ENCODE measurements at regions not wholly inside any gene's neighbourhood (a gene's known extent, or its start where the extent isn't known, plus 50 kb on each side); places are given as distances from the start of the nearest gene placed in this dataset.

GRCh38 chr14:94885481-94886155, 115.7 kb upstream of the GSC start:
- TF ChIP-seq CSRNP3 (CRISPR knock-in tag; IDR thresholded peaks at IDR 0.05) (no peak), TSHZ2 (CRISPR knock-in tag; IDR thresholded peaks at IDR 0.05) (no peak), TOX (CRISPR knock-in tag; IDR thresholded peaks at IDR 0.05; ENCODE audit: borderline replicate concordance) (no peak), BACH2 (CRISPR knock-in tag; IDR thresholded peaks at IDR 0.05; ENCODE audit: borderline replicate concordance) (no peak), ZFP30 (CRISPR knock-in tag; IDR thresholded peaks at IDR 0.05) (no peak), PPARA (CRISPR knock-in tag; IDR thresholded peaks at IDR 0.05; ENCODE audit: borderline replicate concordance) (no peak), ISL1 (CRISPR knock-in tag; IDR thresholded peaks at IDR 0.05) (no peak), ESRRG (CRISPR knock-in tag; IDR thresholded peaks at IDR 0.05) (no peak), SNAI2 (CRISPR knock-in tag; IDR thresholded peaks at IDR 0.05) (no peak), TCF4 (CRISPR knock-in tag; IDR thresholded peaks at IDR 0.05; ENCODE audit: borderline replicate concordance) (no peak), POU6F1 (CRISPR knock-in tag; IDR thresholded peaks at IDR 0.05; ENCODE audit: borderline replicate concordance, low read depth) (no peak), GLIS3 (CRISPR knock-in tag; IDR thresholded peaks at IDR 0.05) (no peak), OSR1 (CRISPR knock-in tag; IDR thresholded peaks at IDR 0.05) (no peak), RARB (CRISPR knock-in tag; IDR thresholded peaks at IDR 0.05) (no peak), ZNF70 (CRISPR knock-in tag; IDR thresholded peaks at IDR 0.05) (no peak), ZC3H10 (CRISPR knock-in tag; IDR thresholded peaks at IDR 0.05) (no peak), CSDC2 (CRISPR knock-in tag; IDR thresholded peaks at IDR 0.05) (no peak), ARNTL (CRISPR knock-in tag; IDR thresholded peaks at IDR 0.05; ENCODE audit: borderline replicate concordance, low read depth) (no peak)
- no peak for ATAC-seq

DNA sequence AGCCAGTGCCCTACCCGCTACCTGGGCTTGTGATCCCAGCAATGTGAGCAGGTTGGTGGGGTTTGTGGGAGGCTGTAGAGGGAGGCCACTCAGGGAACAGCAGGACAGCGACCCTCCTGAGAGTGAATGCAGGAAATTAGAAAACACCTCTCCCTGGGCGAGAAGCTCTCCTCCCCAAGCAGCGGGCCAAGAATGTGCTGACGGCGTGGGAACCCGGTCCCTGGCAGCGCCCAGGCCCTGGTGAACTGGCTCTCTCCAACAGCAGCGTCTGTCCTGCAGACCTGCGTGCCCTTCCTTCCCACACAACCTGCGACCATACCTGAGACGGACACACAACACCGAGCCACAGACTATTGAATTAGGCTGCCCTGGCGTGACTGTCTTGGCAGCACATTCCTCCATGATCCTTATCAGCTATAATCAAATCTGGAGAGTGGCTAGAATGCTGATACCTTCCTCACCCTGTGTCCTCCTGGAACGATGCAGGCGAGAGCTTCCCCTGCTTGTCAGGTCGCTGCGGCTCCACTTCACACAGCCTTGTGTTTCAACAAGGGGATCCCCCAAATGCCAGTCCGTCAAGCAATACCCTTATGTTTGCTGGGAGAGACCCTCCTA, 114.8 kb upstream of the GSC start:
- no peak for TF ChIP-seq TOX (CRISPR knock-in tag; IDR thresholded peaks at IDR 0.05; ENCODE audit: borderline replicate concordance)
- no peak for TF ChIP-seq ISL1 (CRISPR knock-in tag; IDR thresholded peaks at IDR 0.05)
- no peak for TF ChIP-seq SNAI2 (CRISPR knock-in tag; IDR thresholded peaks at IDR 0.05)
- TF ChIP-seq ZC3H10 (CRISPR knock-in tag; IDR thresholded peaks at IDR 0.05) = no peak
- no peak for TF ChIP-seq TSHZ2 (CRISPR knock-in tag; IDR thresholded peaks at IDR 0.05)
- TF ChIP-seq GLIS3 (CRISPR knock-in tag; IDR thresholded peaks at IDR 0.05) = no peak
- ATAC-seq = no peak

- TF ChIP-seq ZFP30 (CRISPR knock-in tag; IDR thresholded peaks at IDR 0.05) (no peak), ISL1 (CRISPR knock-in tag; IDR thresholded peaks at IDR 0.05) (no peak), ZNF565 (CRISPR knock-in tag; conservative IDR thresholded peaks at IDR 0.05; ENCODE audit: low read depth) (no peak), ARNTL (CRISPR knock-in tag; IDR thresholded peaks at IDR 0.05; ENCODE audit: borderline replicate concordance, low read depth) (no peak), ESRRG (CRISPR knock-in tag; IDR thresholded peaks at IDR 0.05) (no peak), ZNF70 (CRISPR knock-in tag; IDR thresholded peaks at IDR 0.05) (no peak), GLIS3 (CRISPR knock-in tag; IDR thresholded peaks at IDR 0.05) (no peak), RARB (CRISPR knock-in tag; IDR thresholded peaks at IDR 0.05) (no peak)
- ATAC-seq = no peak
These were observed 112.5 kb upstream of the GSC start for GRCh38 chr14:94882401-94882800.
